GM21447 (cell line): ENCODE measurements at regions not wholly inside any gene's neighbourhood (a gene's known extent, or its start where the extent isn't known, plus 50 kb on each side); places are given as distances from the start of the nearest gene placed in this dataset.
"Not testable (repeated sequence)": the region's sequence is repeated elsewhere in the genome, so short reads cannot be mapped to it uniquely, and the experiment has no call there.

Source experiments
- ATAC-seq: cut with Tn5 transposase; IDR thresholded peaks from one replicate; pipeline ENCODE4 v1.9.1; 2021; ENCODE audit not compliant: unreplicated experiment

DNA sequence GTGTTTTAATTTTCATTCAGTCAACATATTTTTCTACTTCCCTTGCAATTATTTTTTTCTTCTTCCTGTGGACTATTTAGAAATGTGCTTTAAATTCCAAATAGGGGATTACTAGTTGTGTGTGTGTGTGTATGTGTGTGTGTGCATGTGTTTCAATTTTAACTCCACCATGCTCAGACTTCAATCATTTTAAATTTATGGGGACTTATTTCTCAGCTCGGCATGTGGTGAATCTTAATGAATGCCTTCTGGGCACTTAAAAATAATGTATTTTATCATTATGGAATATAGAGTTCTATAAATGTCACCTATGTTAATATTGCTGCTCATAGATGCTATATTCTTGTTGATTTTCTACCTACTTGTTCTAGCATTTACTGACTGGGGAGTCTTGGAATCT lies 465.6 kb upstream of the PRKX start:
- no peak for ATAC-seq

DNA sequence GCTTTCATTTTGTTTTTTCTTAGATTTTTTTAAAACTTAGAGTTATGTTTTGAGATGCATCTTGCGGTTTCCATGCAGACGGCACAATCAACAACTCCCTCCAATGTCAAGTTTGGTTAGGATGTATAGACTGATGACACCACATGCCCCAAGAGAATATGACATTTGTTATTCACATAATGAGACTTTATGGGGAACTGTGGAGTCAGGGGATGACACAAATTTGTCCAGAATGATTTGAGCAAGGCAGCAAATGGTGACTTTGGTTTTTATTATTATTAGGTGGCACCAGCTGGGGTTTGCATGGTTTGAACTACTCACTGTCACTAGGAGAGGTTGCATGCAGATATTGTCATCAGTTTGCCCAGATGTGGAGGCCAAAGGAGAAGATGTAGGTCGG lies 461.8 kb upstream of the PRKX start:
- ATAC-seq, result no peak

DNA sequence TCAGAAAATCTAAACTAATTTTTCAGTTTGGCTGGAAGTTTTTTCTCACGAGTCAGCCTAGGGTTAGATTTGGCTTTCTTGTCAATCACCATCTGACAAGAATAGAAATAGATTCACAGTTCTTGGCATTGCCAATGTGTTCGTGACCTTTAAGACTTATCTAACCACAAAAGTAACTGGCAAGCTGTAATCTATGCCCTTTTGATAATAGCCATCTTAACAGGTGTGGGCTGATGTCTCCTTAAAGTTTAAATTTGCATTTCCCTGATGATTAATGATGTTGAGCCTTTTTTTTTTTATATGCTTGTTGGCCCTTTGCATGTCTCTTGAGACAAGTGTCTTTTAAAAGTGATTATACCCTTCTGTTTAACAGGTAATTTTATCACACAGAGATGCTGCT lies 460.3 kb upstream of the PRKX start:
- ATAC-seq, result no peak

DNA sequence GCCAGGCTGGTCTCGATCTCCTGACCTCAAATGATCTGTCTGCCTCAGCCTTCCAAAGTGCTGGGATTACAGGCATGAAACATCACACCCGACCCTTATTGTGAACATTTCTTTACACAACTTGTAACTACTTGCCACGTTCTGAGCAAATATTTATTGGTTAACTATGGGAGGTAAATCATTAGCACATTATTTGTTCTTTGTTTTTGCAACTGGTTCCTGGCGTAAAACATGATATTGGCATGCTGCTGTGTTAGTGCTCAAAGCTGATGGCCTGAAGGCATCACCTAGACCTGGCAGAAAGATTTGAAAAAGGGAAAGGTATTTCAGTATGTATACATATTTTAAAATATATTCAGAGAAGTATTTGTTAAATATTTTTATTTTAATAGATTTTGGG lies 438.3 kb upstream of the PRKX start:
- ATAC-seq, result no peak

DNA sequence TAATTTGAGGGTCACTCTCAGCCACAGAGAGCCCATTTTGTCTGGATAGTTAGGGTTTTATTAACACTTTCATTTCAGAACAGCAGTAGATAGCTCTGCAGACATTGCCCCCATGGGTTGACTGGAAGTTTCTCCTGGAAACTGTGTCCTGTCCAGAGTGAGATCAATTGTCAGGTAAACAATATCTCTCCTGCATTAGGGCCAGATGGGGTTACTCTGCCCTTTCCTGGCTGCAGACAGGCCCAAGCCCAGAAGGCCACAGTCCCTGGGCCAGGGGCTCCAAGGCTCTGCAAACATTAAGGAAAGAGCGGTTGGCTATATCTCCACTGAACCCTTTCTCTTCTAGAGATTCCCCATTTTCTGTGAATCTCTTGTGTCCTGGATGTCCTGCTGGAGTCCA lies 436.8 kb upstream of the PRKX start:
- no peak for ATAC-seq

DNA sequence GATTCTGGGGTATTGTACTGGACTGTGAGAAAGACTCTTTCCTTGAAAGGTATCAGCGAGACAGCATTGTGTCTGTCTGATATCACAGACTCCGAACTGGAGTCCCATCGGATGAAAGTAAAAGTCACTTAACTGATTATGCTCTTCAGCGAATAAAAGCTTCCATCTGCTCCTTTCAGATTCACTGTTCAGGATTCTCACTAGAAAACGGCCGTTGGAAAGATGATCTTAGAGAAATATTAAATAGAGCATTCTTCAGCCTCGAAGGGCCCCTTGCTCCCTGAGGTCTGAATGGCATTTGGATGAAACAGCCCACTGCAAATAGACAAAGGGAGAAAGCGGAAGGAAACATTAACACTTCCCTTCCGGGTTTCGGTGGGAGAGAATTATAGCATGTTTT lies 416.2 kb upstream of the PRKX start:
- no peak for ATAC-seq

DNA sequence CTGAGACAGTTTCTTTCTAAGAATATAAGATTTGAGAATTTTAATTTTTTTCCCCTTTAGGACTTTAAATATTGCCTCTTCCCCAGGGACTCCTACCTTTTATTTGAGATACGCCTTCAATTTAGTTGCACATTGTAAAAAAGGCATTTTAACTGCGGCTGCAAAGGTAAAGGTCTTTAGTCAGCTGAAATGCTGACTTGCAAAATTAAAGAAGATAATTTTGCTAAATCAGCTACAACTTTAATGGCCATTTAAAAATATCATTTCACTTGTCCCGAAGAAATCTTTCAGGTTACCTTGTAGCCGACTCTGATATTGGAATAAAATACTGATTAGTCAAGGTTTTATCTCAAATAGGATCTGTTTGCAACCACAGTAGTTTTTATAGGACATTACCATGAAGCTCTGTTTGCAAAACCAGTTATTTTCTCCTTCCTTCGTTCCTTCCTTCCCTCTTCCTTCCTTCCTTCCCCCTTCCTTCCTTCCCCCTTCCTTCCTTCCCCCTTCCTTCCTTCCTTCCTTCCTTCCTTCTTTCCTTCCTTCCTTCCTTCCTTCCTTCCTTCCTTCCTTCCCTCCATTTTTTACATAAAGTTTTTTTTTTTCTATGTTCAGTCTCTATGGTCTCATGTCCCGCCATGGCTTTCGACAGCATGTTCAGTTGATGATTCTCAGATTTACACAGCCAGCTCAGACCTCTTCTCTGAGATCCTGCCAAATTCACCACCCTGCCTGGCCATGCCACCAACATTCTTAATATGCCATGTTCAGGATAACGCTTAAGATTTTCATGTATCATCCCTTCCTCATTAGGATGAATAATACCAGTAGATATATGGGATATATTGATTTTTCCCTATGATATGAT lies 405.4 kb upstream of the PRKX start:
- no peak for ATAC-seq

DNA sequence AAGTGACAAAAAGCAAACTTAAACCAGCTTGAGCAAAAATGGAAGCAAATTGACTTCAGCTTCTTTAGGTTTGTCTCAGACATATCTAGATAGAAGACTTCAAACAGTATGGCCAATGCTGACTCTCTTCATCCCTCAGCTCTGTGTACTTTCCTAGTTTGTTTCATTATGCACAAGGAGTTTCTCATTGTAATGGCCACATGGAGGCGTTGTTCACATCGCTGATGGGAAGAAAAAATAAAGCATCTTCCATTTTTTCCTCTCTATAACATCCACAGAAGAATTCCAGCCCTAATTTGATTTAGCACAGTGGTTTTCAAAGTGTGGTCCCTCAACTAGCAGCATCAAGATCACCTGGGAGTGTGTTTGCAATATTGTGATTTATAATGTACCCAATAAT lies 397.5 kb upstream of the PRKX start:
- no peak for ATAC-seq

DNA sequence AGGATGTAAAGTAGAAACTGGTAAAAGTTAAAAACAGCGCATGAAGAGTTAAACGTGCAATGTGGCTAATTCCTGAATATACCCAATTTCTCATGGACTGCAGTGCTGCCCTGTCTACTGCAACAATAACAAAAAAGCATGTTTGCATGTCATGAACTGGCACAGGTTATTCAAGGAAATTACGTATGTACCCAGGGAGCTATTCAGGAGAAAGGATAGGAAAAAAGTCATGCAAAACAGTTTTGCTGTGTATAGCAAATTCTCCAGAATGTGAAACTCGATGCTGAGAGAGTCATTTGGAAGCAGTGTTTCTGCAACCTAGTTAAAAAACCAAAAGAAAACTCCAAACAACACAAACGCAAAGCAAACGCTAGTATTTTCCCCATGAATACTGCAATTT lies 381.5 kb upstream of the PRKX start:
- ATAC-seq, result no peak

DNA sequence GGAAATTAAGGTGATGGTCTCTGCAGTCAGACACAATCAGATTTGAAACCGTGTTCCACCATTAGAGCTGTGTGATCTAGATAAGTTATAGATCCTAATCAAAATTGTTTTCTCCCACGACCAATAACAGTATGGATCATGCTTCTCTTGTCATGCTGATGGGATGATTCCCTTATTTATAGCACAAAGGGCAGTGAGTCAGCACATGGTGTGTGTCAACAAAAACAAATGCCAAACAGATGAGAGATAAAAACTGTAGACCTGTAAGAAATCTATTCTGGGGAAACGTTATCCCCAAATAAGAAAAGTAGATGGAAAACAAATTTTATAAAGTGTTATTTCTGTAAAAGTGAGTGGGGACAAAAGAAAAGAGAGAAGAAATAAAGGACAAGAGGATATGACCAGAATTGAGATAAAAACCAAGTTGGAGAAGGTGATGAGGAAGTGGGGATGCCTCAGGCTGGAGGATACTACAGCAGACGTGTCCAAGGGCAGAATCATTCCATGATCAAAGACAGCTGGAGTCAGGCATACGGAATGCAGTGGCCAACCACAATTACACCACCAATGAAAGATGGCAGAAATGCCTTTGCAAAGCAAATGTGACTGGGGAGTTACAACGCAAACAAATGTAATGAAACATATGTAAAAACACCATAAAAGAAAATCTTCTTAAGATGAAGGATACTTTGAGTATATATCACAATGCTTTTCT lies 377.8 kb upstream of the PRKX start:
- ATAC-seq, result no peak

DNA sequence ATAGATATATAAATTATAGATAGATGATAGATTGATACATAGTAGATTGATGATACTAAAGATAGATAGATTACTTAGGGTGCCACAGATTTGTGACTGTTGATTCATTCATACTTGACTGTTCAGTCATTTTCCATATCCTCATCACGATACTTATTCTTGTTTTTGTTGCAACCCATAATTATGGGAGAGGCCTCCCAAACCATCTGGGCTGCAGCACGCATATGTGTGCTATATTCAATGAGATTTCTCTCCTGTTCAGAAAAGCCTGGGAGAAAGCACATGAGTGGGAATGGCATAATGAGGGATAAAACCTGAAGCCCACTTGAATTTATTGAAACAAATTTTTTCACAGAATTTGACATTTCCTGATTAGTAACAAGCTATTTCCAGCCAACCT lies 346.4 kb upstream of the PRKX start:
- ATAC-seq, result no peak

DNA sequence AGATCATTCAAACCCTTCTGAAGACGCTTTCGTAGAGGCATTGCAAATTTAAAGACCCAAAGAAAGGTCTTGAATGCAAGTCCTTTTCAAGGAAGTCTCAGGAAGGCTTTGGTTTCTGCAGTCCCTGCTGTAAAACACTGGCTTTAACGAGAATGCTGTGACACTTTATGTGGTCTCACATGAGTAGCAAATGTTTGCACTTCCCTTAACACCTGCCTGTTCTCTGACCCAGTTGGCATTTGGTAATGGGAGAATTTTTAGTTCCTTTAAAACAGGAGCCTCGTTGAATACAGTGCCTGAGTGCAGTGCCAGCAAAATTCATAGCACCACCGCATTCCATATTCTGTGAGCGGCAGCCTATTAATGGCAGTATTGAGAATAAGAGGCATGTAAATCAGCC lies 330.5 kb upstream of the PRKX start:
- ATAC-seq, result no peak

DNA sequence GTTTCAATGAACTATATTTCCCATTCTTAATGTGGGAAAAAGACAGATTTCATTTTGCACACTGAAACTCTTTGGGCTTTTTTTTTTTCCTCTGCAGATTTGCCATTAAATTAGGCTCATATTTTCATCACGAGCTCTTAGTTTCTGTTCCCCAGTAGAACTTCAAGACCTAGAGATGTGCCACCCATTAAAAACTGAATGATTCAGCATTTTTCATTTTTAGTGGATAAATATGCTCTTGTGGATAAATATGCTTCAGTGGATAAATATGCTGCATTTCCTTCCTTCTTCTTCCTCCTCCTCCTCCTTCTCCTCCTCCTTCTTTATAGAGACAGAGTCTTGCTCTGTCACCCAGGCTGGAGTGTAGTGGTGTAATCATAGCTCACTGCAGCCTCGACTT lies 322.4 kb upstream of the PRKX start:
- ATAC-seq, result no peak

DNA sequence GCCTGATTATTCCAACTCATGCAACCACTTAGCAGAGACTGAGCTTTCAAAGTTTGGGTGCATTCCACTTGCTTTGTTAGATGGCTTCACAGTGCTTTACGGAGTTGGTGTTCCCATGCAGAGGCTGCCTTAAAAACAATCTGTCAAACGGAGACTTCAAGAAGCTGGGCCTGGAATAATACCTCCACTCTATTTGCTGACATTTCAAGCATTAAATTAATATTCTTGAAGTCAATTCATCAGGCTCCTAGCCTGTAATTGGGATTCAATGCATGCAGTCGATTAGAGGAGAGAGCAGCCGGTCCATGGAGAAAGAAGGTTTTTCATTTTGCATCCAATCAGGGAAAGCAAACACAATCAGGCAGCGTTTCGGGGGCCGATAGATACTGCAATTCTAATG lies 314.7 kb upstream of the PRKX start:
- no peak for ATAC-seq

DNA sequence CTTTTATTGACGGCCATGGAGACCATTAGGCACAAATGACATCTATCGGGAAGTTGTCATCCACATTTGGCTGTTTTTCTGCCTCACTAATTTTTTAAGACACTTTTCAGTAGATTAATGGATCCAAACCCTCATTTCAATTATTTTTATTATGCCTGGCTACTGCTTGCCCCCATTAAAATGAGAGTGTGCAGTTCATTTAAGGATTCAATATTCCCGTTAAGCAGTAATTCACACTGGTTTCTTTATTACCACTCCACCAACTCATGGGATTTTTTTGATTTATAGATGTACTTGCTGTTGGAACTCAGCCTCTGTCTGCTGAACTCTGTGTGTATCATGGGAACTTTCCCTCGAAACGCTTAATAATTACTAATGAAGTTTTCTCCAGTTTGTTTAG lies 291.8 kb upstream of the PRKX start:
- ATAC-seq, result no peak

DNA sequence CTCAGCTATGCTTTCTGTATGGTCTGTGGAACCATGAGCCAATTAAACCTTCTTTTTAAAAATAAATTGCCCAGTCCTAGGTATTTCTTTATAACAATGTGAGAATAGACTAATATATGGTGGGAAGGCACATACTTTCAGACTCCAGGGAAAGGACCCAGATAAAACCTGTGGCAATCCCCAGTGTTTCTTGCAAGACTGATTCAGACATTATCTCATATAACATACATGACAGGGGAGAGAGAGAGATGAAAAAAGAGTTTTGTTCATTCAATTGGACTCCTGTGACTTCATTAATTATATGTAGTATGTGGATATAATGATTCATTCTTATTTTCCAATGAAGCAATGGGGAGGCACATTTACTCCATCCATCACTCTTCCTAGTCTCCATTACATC lies 291.4 kb upstream of the PRKX start:
- ATAC-seq, result no peak

DNA sequence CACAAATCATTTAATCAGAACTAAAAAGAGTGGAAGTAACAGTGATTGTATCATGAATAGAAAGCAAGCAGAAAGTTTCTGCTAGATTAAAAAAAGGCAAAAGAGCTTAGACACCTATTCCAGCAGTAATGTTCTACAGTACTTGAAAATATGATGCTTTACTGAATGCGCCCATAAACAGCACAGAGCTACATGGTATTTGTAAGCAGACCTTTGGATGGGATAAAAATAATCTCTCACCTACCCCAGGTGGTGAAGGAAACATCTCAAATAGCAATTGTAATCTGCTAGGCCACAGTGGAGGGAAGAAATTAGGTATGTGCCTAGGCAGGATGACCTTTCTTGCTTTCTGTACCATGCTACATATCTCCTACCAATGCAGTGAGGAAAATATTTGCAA lies 280.9 kb upstream of the PRKX start:
- no peak for ATAC-seq

DNA sequence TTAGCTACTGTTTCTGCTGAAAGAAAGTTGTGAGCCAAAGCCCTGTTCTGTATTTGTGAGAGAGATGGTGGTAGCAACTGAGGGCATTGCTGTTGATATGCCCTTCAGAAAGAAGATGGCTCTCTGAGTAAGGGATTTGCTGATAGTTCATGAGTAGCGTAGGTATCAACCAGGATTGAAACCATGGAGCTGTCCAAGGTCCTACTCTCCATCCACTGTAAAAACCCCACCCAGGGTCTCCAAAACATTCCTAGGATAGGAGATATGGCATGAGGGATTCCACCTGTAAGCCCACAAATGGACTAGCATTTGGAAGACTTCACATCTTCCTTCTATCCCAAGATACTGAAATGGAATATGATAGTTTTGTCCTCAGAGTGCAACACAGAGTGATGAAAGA lies 277.1 kb upstream of the PRKX start:
- ATAC-seq, result no peak

DNA sequence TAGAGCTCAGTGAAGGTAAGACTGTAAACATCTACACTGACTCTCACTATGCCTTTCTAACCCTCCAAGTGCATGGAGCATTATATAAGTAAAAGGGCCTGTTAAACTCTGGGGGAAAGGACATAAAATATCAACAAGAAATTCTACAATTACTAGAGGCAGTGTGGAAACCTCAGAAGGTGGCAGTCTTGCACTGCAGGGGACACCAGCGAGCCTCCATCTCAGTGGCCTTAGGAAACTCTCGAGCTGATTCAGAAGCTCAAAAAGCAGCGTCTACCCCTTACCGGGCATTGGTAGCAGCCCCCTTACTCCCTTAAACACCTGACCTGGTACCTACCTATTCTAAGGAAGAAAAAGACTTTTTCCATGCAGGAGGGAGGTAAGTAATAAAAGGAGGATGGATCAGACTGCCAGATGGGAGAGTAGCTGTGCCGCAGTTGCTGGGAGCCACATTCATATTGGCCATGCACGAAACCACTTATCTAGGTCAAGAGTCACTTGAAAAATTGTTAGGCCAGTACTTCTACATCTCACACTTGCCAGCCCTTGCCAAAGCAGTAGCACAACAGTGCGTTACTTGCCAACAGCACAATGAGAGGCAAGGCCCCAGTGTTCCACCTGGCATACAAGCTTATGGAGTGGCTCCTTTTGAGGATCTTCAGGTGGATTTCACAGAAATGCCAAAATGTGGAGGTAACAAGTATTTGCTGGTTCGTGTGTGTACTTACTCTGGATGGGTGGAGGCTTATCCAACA lies 258.8 kb upstream of the PRKX start:
- ATAC-seq, result not testable (repeated sequence)

DNA sequence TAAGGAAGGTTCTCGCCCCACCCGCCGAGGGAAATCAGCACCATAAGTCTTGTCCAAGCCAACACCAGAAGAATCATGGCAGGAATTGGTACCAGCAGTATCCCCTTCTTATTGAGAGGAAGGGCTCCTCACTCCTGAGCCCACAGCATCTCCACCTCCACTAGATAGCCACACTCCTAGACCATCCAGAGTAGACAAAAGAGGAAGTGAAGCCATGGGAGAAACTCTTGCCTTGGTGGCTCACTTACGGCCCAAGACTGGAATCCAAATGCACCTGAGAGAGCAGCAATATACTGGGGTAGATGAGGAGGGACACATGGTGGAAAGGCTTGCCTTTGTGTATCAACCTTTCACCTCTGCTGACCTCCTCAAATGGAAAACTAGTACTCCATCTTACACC lies 255.3 kb upstream of the PRKX start:
- ATAC-seq, result no peak

DNA sequence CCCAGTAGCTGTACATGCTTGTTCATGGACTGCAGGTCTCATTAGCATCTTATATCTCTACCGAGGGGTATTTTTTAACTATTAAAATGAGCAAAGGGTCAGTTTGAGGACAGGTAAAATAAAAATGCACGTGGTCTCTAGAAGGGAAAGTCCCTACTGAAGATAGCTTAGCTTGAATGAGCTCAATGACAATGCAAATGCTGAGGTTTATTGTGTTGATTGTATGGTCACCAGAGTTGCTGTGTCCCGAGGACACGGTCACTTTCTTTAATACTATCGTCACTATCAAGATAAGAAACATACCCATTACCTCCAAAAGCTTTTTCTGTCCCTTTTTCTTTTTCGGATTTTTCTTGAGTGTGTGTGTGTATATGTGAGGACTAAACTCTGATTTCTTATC lies 250.5 kb upstream of the PRKX start:
- no peak for ATAC-seq
